ENCODE measurements at regions not wholly inside any gene's neighbourhood (a gene's known extent, or its start where the extent isn't known, plus 50 kb on each side); places are given as distances from the start of the nearest gene placed in this dataset.
"Not testable (repeated sequence)": the region's sequence is repeated elsewhere in the genome, so short reads cannot be mapped to it uniquely, and the experiment has no call there.

GRCh38 chrX:829145-829544 is 198.6 kb downstream of the SHOX start:
- DNase-seq = no peak

GRCh38 chrX:828411-828959 is 197.9 kb downstream of the SHOX start:
- no peak for DNase-seq

- DNase-seq = no peak
These were observed 195.9 kb downstream of the SHOX start for GRCh38 chrX:826448-826847.

- no peak for DNase-seq
These were observed 195.4 kb downstream of the SHOX start for GRCh38 chrX:825991-826390.

GRCh38 chrX:823073-823472 is 192.5 kb downstream of the SHOX start:
- not testable (repeated sequence) for DNase-seq

- no peak for DNase-seq
These were observed 190.9 kb downstream of the SHOX start for GRCh38 chrX:821327-822107.

- DNase-seq = no peak
These were observed 189.1 kb downstream of the SHOX start for GRCh38 chrX:819684-820083.

GRCh38 chrX:817759-818300 is 187.2 kb downstream of the SHOX start:
- DNase-seq = no peak

- DNase-seq = not testable (repeated sequence)
These were observed 186.6 kb downstream of the SHOX start for GRCh38 chrX:817147-817546.

GRCh38 chrX:816411-816810 is 185.8 kb downstream of the SHOX start:
- no peak for DNase-seq

GRCh38 chrX:810186-810585 is 179.6 kb downstream of the SHOX start:
- DNase-seq = no peak

- DNase-seq = no peak
These were observed 178.5 kb downstream of the SHOX start for GRCh38 chrX:809081-809480.

- DNase-seq = no peak
These were observed 176.0 kb downstream of the SHOX start for GRCh38 chrX:806586-806985.

- no peak for DNase-seq
These were observed 175.4 kb downstream of the SHOX start for GRCh38 chrX:805988-806387.

- no peak for DNase-seq
These were observed 174.6 kb downstream of the SHOX start for GRCh38 chrX:805103-805670.

- DNase-seq = no peak
These were observed 172.3 kb downstream of the SHOX start for GRCh38 chrX:802846-803245.

- DNase-seq = no peak
These were observed 169.2 kb downstream of the SHOX start for GRCh38 chrX:799808-800207.

GRCh38 chrX:794311-794710 is 163.7 kb downstream of the SHOX start:
- no peak for DNase-seq

GRCh38 chrX:793216-793770 is 162.7 kb downstream of the SHOX start:
- DNase-seq = no peak

GRCh38 chrX:791479-792034 is 161.0 kb downstream of the SHOX start:
- DNase-seq = no peak

GRCh38 chrX:790783-791360 is 160.3 kb downstream of the SHOX start:
- DNase-seq = no peak

GRCh38 chrX:790041-790506 is 159.5 kb downstream of the SHOX start:
- DNase-seq = no peak

GRCh38 chrX:789096-789495 is 158.5 kb downstream of the SHOX start:
- no peak for DNase-seq

Data from activated CD8-positive, alpha-beta memory T cell treated with anti-CD3 and anti-CD28 coated beads, Interleukin-2, amount 50 U/mL, for 48 hours (primary cell).